Fibroblast of lung (primary cell): ENCODE measurements at regions not wholly inside any gene's neighbourhood (a gene's known extent, or its start where the extent isn't known, plus 50 kb on each side); places are given as distances from the start of the nearest gene placed in this dataset.

Experiments
- DNase-seq, 2 donors: peaks; one replicate each; pipeline versions ENCODE4 v3.0.0 to v3.0.0-alpha.2; 2010; ENCODE audit warnings: low read depth in 2 of 2
- H2AFZ ChIP-seq: 2 replicates; pipeline ENCODE4 v1.5.1; 2012; ENCODE audit warnings: low read length, control low read depth, inconsistent platforms
- H3K27ac ChIP-seq: 2 replicates; pipeline ENCODE4 v1.5.1; 2011; ENCODE audit warnings: low read length, control low read depth; ENCODE audit not compliant: insufficient read depth
- H3K27me3 ChIP-seq: 2 replicates; pipeline ENCODE4 v1.5.1; 2011; ENCODE audit warnings: mild to moderate bottlenecking, low read length; ENCODE audit not compliant: control insufficient read depth, insufficient read depth
- H3K36me3 ChIP-seq: 2 replicates; pipeline ENCODE4 v1.5.1; 2011; ENCODE audit warnings: low read length; ENCODE audit not compliant: control insufficient read depth, insufficient read depth
- H3K4me1 ChIP-seq: 2 replicates; pipeline ENCODE4 v1.5.1; 2011; ENCODE audit warnings: low read length; ENCODE audit not compliant: control insufficient read depth, insufficient read depth; ENCODE audit errors: extremely low read depth
- H3K4me2 ChIP-seq: 2 replicates; pipeline ENCODE4 v1.5.1; 2011; ENCODE audit warnings: low read length, control low read depth; ENCODE audit not compliant: insufficient read depth; ENCODE audit errors: extremely low read depth
- H3K4me3 ChIP-seq, 4 experiments: fragments of 200-600 bp in 1 of 4; sonication (generic) in 1 of 4; replicated peaks in 1 of 4; 2 replicates each; pipeline ENCODE4 v1.5.1; 2011 to 2016; ENCODE audit warnings: low read length in 4 of 4, low read depth in 3 of 4, mild to moderate bottlenecking in 3 of 4, control low read depth in 2 of 4, inconsistent platforms in 1 of 4, mixed read lengths in 1 of 4; ENCODE audit not compliant: insufficient read depth in 1 of 4; ENCODE audit errors: control extremely low read depth in 1 of 4
- H3K79me2 ChIP-seq: 2 replicates; pipeline ENCODE4 v1.5.1; 2012; ENCODE audit warnings: mild to moderate bottlenecking, low read length, inconsistent platforms; ENCODE audit not compliant: control insufficient read depth, insufficient read depth
- H3K9ac ChIP-seq: 2 replicates; pipeline ENCODE4 v1.5.1; 2011; ENCODE audit warnings: mild to moderate bottlenecking, low read length, control low read depth; ENCODE audit not compliant: insufficient read depth
- H3K9me3 ChIP-seq: 2 replicates; pipeline ENCODE4 v1.5.1; 2012; ENCODE audit warnings: low read depth, low read length; ENCODE audit not compliant: control insufficient read depth, insufficient read depth
- H4K20me1 ChIP-seq: 2 replicates; pipeline ENCODE4 v1.5.1; 2011; ENCODE audit warnings: low read length; ENCODE audit not compliant: control insufficient read depth, insufficient read depth; ENCODE audit errors: extremely low read depth
- EZH2 ChIP-seq: IDR thresholded peaks from 2 replicates; pipeline ENCODE4 v1.5.1; 2012; ENCODE audit warnings: low read length, control low read depth, mild to moderate bottlenecking; ENCODE audit errors: missing control alignments
- TF ChIP-seq, protein P1 (sequence below), 2 donors: IDR thresholded peaks in 1 of 2; conservative IDR thresholded peaks in 1 of 2; 1 replicate in 1 of 2; 2 replicates in 1 of 2; pipeline ENCODE4 v1.5.1; 2011 to 2012; ENCODE audit warnings: low read length in 2 of 2, control low read depth in 1 of 2, inconsistent platforms in 1 of 2, low read depth in 1 of 2, mild to moderate bottlenecking in 1 of 2

DNA sequence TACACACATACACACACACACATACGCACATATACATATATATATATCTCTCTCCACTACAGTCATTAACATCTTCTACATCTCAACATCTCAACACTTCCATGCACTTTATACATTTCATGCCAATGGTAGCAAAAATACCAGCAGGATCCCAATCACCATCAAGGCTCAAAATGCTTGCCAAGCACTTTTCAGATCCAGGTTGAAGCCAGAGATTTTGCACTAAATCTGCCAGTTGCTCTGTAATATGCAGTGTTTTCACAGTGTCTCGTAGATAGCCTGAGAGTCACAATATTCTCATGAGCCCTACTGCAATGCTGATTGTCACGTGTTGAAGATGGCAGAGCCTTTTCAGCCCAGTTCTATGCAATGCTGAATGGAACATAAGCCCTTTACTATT, 1140.9 kb upstream of the C9orf72 start:
- DNase-seq, result no peak
- H3K9me3 ChIP-seq, result no peaks in the 10 kb centered on the region
- H3K4me2 ChIP-seq, result no peak overlapping the region
- H3K4me1 ChIP-seq, result no peaks in the 10 kb centered on the region
- no peak overlapping the region for H3K27ac ChIP-seq
- no peaks in the 10 kb centered on the region for H3K27me3 ChIP-seq
- H3K4me3 ChIP-seq, result no peak overlapping the region
- no peak overlapping the region for H3K9ac ChIP-seq
- H3K79me2 ChIP-seq, result no peaks in the 10 kb centered on the region
- H4K20me1 ChIP-seq, result no peaks in the 10 kb centered on the region
- H2AFZ ChIP-seq, result no peak overlapping the region
- TF ChIP-seq EZH2, result no peak
- TF ChIP-seq, protein P1, sequence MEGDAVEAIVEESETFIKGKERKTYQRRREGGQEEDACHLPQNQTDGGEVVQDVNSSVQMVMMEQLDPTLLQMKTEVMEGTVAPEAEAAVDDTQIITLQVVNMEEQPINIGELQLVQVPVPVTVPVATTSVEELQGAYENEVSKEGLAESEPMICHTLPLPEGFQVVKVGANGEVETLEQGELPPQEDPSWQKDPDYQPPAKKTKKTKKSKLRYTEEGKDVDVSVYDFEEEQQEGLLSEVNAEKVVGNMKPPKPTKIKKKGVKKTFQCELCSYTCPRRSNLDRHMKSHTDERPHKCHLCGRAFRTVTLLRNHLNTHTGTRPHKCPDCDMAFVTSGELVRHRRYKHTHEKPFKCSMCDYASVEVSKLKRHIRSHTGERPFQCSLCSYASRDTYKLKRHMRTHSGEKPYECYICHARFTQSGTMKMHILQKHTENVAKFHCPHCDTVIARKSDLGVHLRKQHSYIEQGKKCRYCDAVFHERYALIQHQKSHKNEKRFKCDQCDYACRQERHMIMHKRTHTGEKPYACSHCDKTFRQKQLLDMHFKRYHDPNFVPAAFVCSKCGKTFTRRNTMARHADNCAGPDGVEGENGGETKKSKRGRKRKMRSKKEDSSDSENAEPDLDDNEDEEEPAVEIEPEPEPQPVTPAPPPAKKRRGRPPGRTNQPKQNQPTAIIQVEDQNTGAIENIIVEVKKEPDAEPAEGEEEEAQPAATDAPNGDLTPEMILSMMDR (conservative IDR thresholded peaks at IDR 0.05 in 1 of 2, IDR thresholded peaks at IDR 0.05 in 1 of 2; ENCODE audit: low read depth in 1 of 2, low read length in 2 of 2), result no peak
- no peaks in the 10 kb centered on the region for H3K36me3 ChIP-seq

GRCh38 chr9:28718226-28718625, 1144.9 kb upstream of the C9orf72 start:
- DNase-seq, result no peak
- no peaks in the 10 kb centered on the region for H3K36me3 ChIP-seq
- no peaks in the 10 kb centered on the region for H3K4me1 ChIP-seq
- no peak overlapping the region for H3K27ac ChIP-seq
- TF ChIP-seq EZH2, result no peak
- TF ChIP-seq, protein P1 (conservative IDR thresholded peaks at IDR 0.05 in 1 of 2, IDR thresholded peaks at IDR 0.05 in 1 of 2; ENCODE audit: low read depth in 1 of 2, low read length in 2 of 2), result no peak
- no peak overlapping the region for H3K9ac ChIP-seq
- no peaks in the 10 kb centered on the region for H4K20me1 ChIP-seq
- no peaks in the 10 kb centered on the region for H3K27me3 ChIP-seq
- H3K9me3 ChIP-seq, result no peaks in the 10 kb centered on the region
- no peaks in the 10 kb centered on the region for H3K79me2 ChIP-seq
- H3K4me3 ChIP-seq, result no peak overlapping the region
- no peak overlapping the region for H3K4me2 ChIP-seq
- no peak overlapping the region for H2AFZ ChIP-seq

GRCh38 chr9:28720746-28721145, 1147.5 kb upstream of the C9orf72 start:
- Histone ChIP-seq H3K9me3 (no peaks in the 10 kb centered on the region), H3K9ac (no peak overlapping the region), H3K27me3 (no peaks in the 10 kb centered on the region), H4K20me1 (no peaks in the 10 kb centered on the region), H3K79me2 (no peaks in the 10 kb centered on the region), H2AFZ (no peak overlapping the region), H3K4me2 (no peak overlapping the region), H3K4me1 (no peaks in the 10 kb centered on the region), H3K36me3 (no peaks in the 10 kb centered on the region), H3K27ac (no peak overlapping the region), H3K4me3 (no peak overlapping the region)
- TF ChIP-seq, protein P1 (conservative IDR thresholded peaks at IDR 0.05 in 1 of 2, IDR thresholded peaks at IDR 0.05 in 1 of 2; ENCODE audit: low read depth in 1 of 2, low read length in 2 of 2), result no peak
- TF ChIP-seq EZH2, result no peak
- no peak for DNase-seq
